ENCODE measurements at regions not wholly inside any gene's neighbourhood (a gene's known extent, or its start where the extent isn't known, plus 50 kb on each side); places are given as distances from the start of the nearest gene placed in this dataset.

DNA sequence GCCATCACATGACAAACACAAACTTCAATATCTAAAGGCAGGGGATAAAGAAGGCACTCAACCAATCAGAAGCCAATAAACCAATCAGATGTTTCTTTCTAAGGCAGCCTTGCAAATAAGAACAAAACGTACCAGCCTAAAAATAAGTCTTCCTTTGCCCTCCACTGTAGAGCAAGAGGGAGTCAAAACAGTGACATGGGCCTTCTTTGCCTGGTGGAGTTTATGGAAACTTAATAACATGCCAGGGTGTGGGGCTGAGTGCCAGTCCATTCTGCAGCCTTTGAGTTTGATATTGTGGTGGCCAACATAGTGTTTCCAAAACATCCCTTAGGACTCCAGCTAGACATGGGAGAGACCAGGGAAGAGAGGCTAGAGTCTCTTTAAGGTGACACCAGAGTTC lies 126.1 kb upstream of the NECTIN1 start:
- H3K36me3 Mint-ChIP-seq (ENCODE audit: insufficient read depth in 1 of 3, low read depth in 3 of 3) = no peaks in the 10 kb centered on the region; a peak in 1 of 7 replicates
- H3K27me3 Mint-ChIP-seq (ENCODE audit: low read depth) = peaks cover 72% of the 10 kb centered on the region
- no peak overlapping the region for H4K91ac ChIP-seq (ENCODE audit: insufficient read length, low read depth, low read length)
- H3K9me3 ChIP-seq (ENCODE audit: control insufficient read depth, low read depth, low read length) = no peaks in the 10 kb centered on the region
- DNase-seq = no peak
- H2BK20ac ChIP-seq (ENCODE audit: low read depth, low read length, poor library complexity, severe bottlenecking) = no peak overlapping the region
- H2BK15ac ChIP-seq (ENCODE audit: low read depth, low read length) = no peak overlapping the region
- H3K4me3 Mint-ChIP-seq = no peak overlapping the region
- no peak overlapping the region for H2BK120ac ChIP-seq (ENCODE audit: low read depth, low read length, poor library complexity, severe bottlenecking)
- H3K9ac ChIP-seq (ENCODE audit: extremely low read depth, insufficient read length, low read length) = no peak overlapping the region
- no peak overlapping the region for H3K56ac ChIP-seq (ENCODE audit: insufficient read length, low read depth, low read length)
- no peaks in the 10 kb centered on the region for H3K9me3 Mint-ChIP-seq
- no peak overlapping the region for H3K4ac ChIP-seq (ENCODE audit: low read depth, low read length)
- no CpG with 5 or more reads among the region's 1 CpG for WGBS (ENCODE audit: extremely low coverage, insufficient read length, low lambda C conversion rate)
- no peak overlapping the region for H2BK12ac ChIP-seq (ENCODE audit: insufficient read length, low read depth, low read length)
- H2AK5ac ChIP-seq (ENCODE audit: insufficient read length, low read length) = no peak overlapping the region
- H3K27me3 ChIP-seq (ENCODE audit: insufficient read depth, low read length) = no peaks in the 10 kb centered on the region; the same call in 1 of the 2 replicates
- H3K4me1 Mint-ChIP-seq = peaks cover 3 to 7% of the 10 kb centered on the region in 2 experiments; a peak in 3 of 4 replicates
- H3K4me1 ChIP-seq (ENCODE audit: insufficient read depth, low read length) = no peaks in the 10 kb centered on the region
- no peaks in the 10 kb centered on the region for H3K79me2 ChIP-seq (ENCODE audit: insufficient read depth, low read length)
- no peak overlapping the region for H3K27ac ChIP-seq (ENCODE audit: insufficient read length, low read depth, low read length)
- no peak overlapping the region for H2AFZ ChIP-seq (ENCODE audit: low read length)
- no peak overlapping the region for H4K8ac ChIP-seq (replicated peaks; ENCODE audit: insufficient read length, low read depth, low read length)
- no peak overlapping the region; a peak in 1 of 7 replicates for H3K27ac Mint-ChIP-seq
- H3K14ac ChIP-seq (ENCODE audit: insufficient read depth, low read length) = no peak overlapping the region
- no peak overlapping the region for H3T11ph ChIP-seq (ENCODE audit: low read length)
- H3K23ac ChIP-seq (ENCODE audit: insufficient read length, low read depth, low read length) = no peak overlapping the region
- H4K20me1 ChIP-seq (ENCODE audit: control insufficient read depth, insufficient read depth, insufficient read length) = no peaks in the 10 kb centered on the region
- H3K23me2 ChIP-seq (ENCODE audit: insufficient read length, low read depth, low read length, poor library complexity, severe bottlenecking) = no peaks in the 10 kb centered on the region
- H3K4me2 ChIP-seq (ENCODE audit: insufficient read depth, insufficient read length, low read length) = no peak overlapping the region
- no peak overlapping the region for H4K5ac ChIP-seq (ENCODE audit: insufficient read length, low read depth, low read length)
- no peaks in the 10 kb centered on the region for H3K79me1 ChIP-seq (ENCODE audit: insufficient read depth, low read depth, low read length, poor library complexity, severe bottlenecking)
- H3K18ac ChIP-seq (ENCODE audit: insufficient read length, low read depth, low read length) = no peak overlapping the region
- TF ChIP-seq, protein P1, sequence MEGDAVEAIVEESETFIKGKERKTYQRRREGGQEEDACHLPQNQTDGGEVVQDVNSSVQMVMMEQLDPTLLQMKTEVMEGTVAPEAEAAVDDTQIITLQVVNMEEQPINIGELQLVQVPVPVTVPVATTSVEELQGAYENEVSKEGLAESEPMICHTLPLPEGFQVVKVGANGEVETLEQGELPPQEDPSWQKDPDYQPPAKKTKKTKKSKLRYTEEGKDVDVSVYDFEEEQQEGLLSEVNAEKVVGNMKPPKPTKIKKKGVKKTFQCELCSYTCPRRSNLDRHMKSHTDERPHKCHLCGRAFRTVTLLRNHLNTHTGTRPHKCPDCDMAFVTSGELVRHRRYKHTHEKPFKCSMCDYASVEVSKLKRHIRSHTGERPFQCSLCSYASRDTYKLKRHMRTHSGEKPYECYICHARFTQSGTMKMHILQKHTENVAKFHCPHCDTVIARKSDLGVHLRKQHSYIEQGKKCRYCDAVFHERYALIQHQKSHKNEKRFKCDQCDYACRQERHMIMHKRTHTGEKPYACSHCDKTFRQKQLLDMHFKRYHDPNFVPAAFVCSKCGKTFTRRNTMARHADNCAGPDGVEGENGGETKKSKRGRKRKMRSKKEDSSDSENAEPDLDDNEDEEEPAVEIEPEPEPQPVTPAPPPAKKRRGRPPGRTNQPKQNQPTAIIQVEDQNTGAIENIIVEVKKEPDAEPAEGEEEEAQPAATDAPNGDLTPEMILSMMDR (conservative IDR thresholded peaks at IDR 0.05) = no peak
- no peak overlapping the region for H2BK5ac ChIP-seq (ENCODE audit: insufficient read length, low read length)
